OCI-LY7 (cell line): ENCODE measurements at regions not wholly inside any gene's neighbourhood (a gene's known extent, or its start where the extent isn't known, plus 50 kb on each side); places are given as distances from the start of the nearest gene placed in this dataset.

Experiments
- CTCF ChIP-seq: fragments of 200-600 bp; sonication (generic); conservative IDR thresholded peaks from 2 replicates; pipeline ENCODE4 v1.5.1; 2014; ENCODE audit warnings: mild to moderate bottlenecking, antibody characterized with exemption, low read length, moderate library complexity, mixed read lengths
- EZH2phosphoT487 ChIP-seq: fragments of 200-600 bp; sonication (generic); IDR thresholded peaks from 2 replicates; pipeline ENCODE4 v1.6.1; 2018; ENCODE audit warnings: low read depth, borderline replicate concordance, mild to moderate bottlenecking, mixed run types, antibody characterized with exemption, low read length, moderate library complexity, mixed read lengths

GRCh38 chr12:19042221-19042620 is 87.3 kb upstream of the PLEKHA5 start:
- TF ChIP-seq CTCF (no peak), EZH2phosphoT487 (no peak)
